Stomach (tissue), 4 donors: ENCODE measurements at regions not wholly inside any gene's neighbourhood (a gene's known extent, or its start where the extent isn't known, plus 50 kb on each side); places are given as distances from the start of the nearest gene placed in this dataset.

ENCODE experiments used
- CTCF ChIP-seq, 7 experiments: fragments of 450-650 bp in 4 of 7; fragments of 200-600 bp in 3 of 7; sonication (generic) in 3 of 7; IDR thresholded peaks; one replicate each; pipeline ENCODE4 v1.5.1; 2016 to 2019; ENCODE audit warnings: antibody characterized with exemption in 7 of 7, control low read depth in 2 of 7, mild to moderate bottlenecking in 1 of 7
- POLR2A ChIP-seq, 4 donors: fragments of 450-650 bp; IDR thresholded peaks; one replicate each; pipeline ENCODE4 v1.6.1; 2016; ENCODE audit warnings: antibody characterized with exemption in 4 of 4, control low read depth in 2 of 4, mild to moderate bottlenecking in 1 of 4, moderate library complexity in 1 of 4

DNA sequence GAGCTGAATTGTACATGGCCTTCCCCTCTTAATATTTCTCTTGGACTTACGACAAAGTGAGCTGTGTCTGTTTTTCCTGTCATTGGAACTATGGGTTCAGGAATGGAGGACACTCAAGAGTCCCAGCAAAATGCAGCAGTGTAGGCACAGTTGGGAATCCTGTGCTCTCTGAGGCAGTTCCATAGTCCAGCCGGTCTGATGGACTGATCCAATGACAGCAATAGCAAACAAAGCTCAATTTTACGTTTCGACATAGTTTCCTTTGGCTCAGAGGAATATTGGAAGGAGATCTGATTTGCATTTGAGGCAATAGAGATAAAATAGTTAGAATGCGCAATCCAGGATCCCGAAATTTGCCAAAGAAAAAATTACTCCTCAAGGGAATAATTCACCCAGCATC lies 276.9 kb upstream of the CNTN3 start:
- TF ChIP-seq CTCF (IDR thresholded peaks at IDR 0.05) (no peak), POLR2A (IDR thresholded peaks at IDR 0.05) (no peak)
